ENCODE measurements at regions not wholly inside any gene's neighbourhood (a gene's known extent, or its start where the extent isn't known, plus 50 kb on each side); places are given as distances from the start of the nearest gene placed in this dataset.

DNA sequence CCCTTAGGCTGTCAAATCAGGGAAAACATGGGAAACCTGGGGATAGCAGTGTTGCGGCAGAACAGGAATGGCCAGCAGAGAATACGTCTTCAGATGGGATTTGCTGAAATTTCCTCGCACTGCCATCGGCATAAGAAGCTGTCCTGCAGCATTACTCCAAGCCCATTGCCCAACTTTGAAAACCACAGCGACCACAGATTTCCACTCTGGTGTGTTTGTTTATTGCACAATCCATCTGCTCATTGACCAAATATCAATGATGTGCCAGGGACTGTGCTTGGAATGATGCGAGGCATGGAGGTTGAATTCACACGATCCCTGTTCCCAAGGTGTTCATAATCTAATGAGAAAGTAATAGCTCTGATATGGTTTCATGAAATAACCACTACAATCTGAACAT lies 383.3 kb upstream of the MYT1L start:
- TF ChIP-seq, protein P1, sequence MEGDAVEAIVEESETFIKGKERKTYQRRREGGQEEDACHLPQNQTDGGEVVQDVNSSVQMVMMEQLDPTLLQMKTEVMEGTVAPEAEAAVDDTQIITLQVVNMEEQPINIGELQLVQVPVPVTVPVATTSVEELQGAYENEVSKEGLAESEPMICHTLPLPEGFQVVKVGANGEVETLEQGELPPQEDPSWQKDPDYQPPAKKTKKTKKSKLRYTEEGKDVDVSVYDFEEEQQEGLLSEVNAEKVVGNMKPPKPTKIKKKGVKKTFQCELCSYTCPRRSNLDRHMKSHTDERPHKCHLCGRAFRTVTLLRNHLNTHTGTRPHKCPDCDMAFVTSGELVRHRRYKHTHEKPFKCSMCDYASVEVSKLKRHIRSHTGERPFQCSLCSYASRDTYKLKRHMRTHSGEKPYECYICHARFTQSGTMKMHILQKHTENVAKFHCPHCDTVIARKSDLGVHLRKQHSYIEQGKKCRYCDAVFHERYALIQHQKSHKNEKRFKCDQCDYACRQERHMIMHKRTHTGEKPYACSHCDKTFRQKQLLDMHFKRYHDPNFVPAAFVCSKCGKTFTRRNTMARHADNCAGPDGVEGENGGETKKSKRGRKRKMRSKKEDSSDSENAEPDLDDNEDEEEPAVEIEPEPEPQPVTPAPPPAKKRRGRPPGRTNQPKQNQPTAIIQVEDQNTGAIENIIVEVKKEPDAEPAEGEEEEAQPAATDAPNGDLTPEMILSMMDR (IDR thresholded peaks at IDR 0.05), result no peak
- no peak for TF ChIP-seq POLR2A (IDR thresholded peaks at IDR 0.05)
- TF ChIP-seq EP300 (IDR thresholded peaks at IDR 0.05), result no peak
- TF ChIP-seq POLR2AphosphoS5 (IDR thresholded peaks at IDR 0.05), result no peak

Data from sigmoid colon (tissue), 4 donors.